ENCODE measurements at regions not wholly inside any gene's neighbourhood (a gene's known extent, or its start where the extent isn't known, plus 50 kb on each side); places are given as distances from the start of the nearest gene placed in this dataset. TPM values are rescaled to one million over a fixed set of nuclear protein-coding genes. Genes with fewer than 3 reads are reported as not detected.
A peak's percentile ranks its signal among the peaks of the same experiment; 100 is the strongest.

GRCh38 chr13:51027644-51028043 lies 83.4 kb downstream of the C13orf42 start:
- DNase-seq, result no peak

- DNase-seq, result no peak
Measured at GRCh38 chr13:51026016-51026415, 85.1 kb downstream of the C13orf42 start.

- DNase-seq, result no peak
Measured at GRCh38 chr13:51025245-51025905, 85.7 kb downstream of the C13orf42 start.

GRCh38 chr13:51021811-51022210 lies 89.3 kb downstream of the C13orf42 start:
- DNase-seq, result no peak

- DNase-seq, result no peak
Measured at GRCh38 chr13:51020600-51020999, 90.5 kb downstream of the C13orf42 start.

- no peak for DNase-seq
Measured at GRCh38 chr13:51019026-51019425, 92.0 kb downstream of the C13orf42 start.

- DNase-seq, result no peak
Measured at GRCh38 chr13:51017516-51017915, 93.6 kb downstream of the C13orf42 start.

- DNase-seq, result no peak
Measured at GRCh38 chr13:51015973-51016372, 95.1 kb downstream of the C13orf42 start.

GRCh38 chr13:51009597-51009996 lies 100.0 kb downstream of the RNASEH2B start:
- no peak for DNase-seq

GRCh38 chr13:51007216-51007615 lies 97.6 kb downstream of the RNASEH2B start:
- DNase-seq, result no peak

- DNase-seq, result peak; percentile 10
Measured at GRCh38 chr13:51006067-51006845, 96.7 kb downstream of the RNASEH2B start.

Small RNA genes in the stretch of these regions (small RNA-seq; reads per million reads assigned to genes)
- not detected for gene RNA5SP29
